Psoas muscle (tissue), 7 donors: ENCODE measurements at regions not wholly inside any gene's neighbourhood (a gene's known extent, or its start where the extent isn't known, plus 50 kb on each side); places are given as distances from the start of the nearest gene placed in this dataset.

Experiments used
- ATAC-seq, 4 donors: fragments of 200-7000 bp; cut with Tn5 transposase; one replicate each; pipeline ENCODE4 v1.9.1; 2020; ENCODE audit warnings: moderate library complexity in 3 of 4, mild to moderate bottlenecking in 2 of 4
- DNase-seq, 2 donors: peaks; one replicate each; pipeline ENCODE4 v3.0.0-alpha.2; 2020
- H3K27ac ChIP-seq: fragments of 200-600 bp; one replicate; pipeline ENCODE4 v1.8.0; 2022
- H3K27me3 ChIP-seq, 3 donors: fragments of 200-600 bp in 1 of 3; one replicate each; pipeline versions ENCODE4 v1.6.1 to v1.8.0; 2013 to 2022; ENCODE audit warnings: low read length in 2 of 3, mild to moderate bottlenecking in 2 of 3, moderate library complexity in 1 of 3; ENCODE audit not compliant: insufficient read depth in 3 of 3
- H3K36me3 ChIP-seq, 2 donors: fragments of 200-600 bp in 1 of 2; one replicate each; pipeline versions ENCODE4 v1.6.1 to v1.8.0; 2013 to 2022; ENCODE audit warnings: low read depth in 1 of 2, mild to moderate bottlenecking in 1 of 2, moderate library complexity in 1 of 2; ENCODE audit not compliant: insufficient read depth in 1 of 2
- H3K4me1 ChIP-seq: fragments of 200-600 bp; one replicate; pipeline ENCODE4 v1.8.0; 2022
- H3K4me3 ChIP-seq: fragments of 200-600 bp; one replicate; pipeline ENCODE4 v1.8.0; 2022; ENCODE audit warnings: mild to moderate bottlenecking
- H3K9me3 ChIP-seq: fragments of 200-600 bp; one replicate; pipeline ENCODE4 v1.8.0; 2022
- WGBS, 3 donors: extraction: QIAGEN DNeasy Blood & Tissue Kit; methylation state at CpG; one replicate each; pipeline versions ENCODE4 v1.1.6 to v1.1.7; 2013; 5-methylcytosine and 5-hydroxymethylcytosine counted together
- intact Hi-C, 2 donors: fragments of 100-400 bp; cut with DNase I; formaldehyde crosslinking; loops; one replicate each; pipeline versions ENCODE4 v1.11.0 to v1.14.2; 2022
- TF ChIP-seq, protein P1 (sequence below): fragments of 200-600 bp; IDR thresholded peaks from one replicate; pipeline ENCODE4 v1.8.0; 2022; ENCODE audit warnings: antibody characterized with exemption
- donor health status: healthy with polysubstance abuse.
- donor health status: DM: no; HTN: no; CAD: no; lungs with moderate emphysema.
- donor health status: Bipolar disorder and iron deficiency.
- donor health status: healthy.
- donor health status: DM: yes; HTN: yes; CAD: no.
- donor health status: DM: no; HTN: no; CAD: no.
- donor health status: DM: yes; HTN: yes; CAD: no.

DNA sequence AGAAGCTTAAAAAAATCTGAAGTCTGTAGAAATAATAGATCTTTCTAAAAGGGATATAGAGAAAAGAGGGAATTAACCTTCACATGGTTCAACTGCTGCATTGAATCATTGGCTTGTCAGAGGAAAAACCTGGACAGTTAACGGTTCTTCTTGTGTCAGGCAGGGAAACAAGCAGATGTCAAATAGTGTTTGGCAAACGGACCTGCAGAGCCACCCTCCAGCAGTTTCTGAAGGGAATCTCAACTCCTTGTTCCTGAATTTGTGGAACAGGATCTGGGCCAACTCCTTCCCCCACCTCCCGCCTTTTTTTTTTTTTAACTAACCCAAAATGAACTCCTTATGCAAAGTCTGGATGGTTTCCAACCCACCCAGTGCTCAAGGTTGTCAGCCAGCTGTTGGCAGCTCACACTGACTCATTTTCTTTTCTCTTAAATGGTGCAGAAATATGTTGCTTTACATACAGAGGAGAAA lies 187.3 kb downstream of the CAND1 start:
- WGBS, 3 donors = 1 to 2% (median 2%) methylated on average over 3 of the region's 3 CpGs
- Histone ChIP-seq H3K36me3 (no peaks in the 10 kb centered on the region), H3K4me1 (peaks cover 28% of the 10 kb centered on the region), H3K27me3 (no peaks in the 10 kb centered on the region), H3K9me3 (no peaks in the 10 kb centered on the region), H3K27ac (peak overlapping the region; percentile 1), H3K4me3 (no peak overlapping the region)
- no peak for ATAC-seq
- intact Hi-C loops = no loop called here
- TF ChIP-seq, protein P1, sequence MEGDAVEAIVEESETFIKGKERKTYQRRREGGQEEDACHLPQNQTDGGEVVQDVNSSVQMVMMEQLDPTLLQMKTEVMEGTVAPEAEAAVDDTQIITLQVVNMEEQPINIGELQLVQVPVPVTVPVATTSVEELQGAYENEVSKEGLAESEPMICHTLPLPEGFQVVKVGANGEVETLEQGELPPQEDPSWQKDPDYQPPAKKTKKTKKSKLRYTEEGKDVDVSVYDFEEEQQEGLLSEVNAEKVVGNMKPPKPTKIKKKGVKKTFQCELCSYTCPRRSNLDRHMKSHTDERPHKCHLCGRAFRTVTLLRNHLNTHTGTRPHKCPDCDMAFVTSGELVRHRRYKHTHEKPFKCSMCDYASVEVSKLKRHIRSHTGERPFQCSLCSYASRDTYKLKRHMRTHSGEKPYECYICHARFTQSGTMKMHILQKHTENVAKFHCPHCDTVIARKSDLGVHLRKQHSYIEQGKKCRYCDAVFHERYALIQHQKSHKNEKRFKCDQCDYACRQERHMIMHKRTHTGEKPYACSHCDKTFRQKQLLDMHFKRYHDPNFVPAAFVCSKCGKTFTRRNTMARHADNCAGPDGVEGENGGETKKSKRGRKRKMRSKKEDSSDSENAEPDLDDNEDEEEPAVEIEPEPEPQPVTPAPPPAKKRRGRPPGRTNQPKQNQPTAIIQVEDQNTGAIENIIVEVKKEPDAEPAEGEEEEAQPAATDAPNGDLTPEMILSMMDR = no peak
- DNase-seq = no peak

DNA sequence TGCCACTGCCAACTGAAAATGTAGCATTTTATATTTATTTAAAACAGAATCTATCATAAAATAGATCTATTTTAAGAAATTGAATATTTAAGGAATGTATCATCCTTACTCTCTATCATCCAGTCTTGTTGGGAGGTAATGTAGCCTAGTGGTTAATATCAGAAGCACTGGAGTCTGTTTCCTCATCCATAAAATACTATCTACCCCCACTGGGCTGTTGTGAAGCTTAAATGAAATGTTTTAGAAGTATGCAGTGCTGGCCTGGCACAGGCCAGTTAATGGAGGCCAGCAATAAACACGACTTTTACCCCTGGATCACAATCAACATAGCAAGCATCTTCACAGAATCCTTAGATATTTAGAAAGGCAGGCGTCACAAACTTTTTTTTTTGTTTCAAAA lies 188.0 kb downstream of the CAND1 start:
- H3K27me3 ChIP-seq = no peaks in the 10 kb centered on the region
- peak overlapping the region; percentile 32 for H3K27ac ChIP-seq
- DNase-seq = no peak
- intact Hi-C loops = no loop called here
- no peak overlapping the region for H3K4me3 ChIP-seq
- H3K9me3 ChIP-seq = no peaks in the 10 kb centered on the region
- TF ChIP-seq, protein P1 = no peak
- ATAC-seq = no peak
- WGBS, 3 donors = 25 to 67% (median 61%) methylated on average over 2 of the region's 2 CpGs
- H3K36me3 ChIP-seq = no peaks in the 10 kb centered on the region
- peaks cover 28% of the 10 kb centered on the region for H3K4me1 ChIP-seq

DNA sequence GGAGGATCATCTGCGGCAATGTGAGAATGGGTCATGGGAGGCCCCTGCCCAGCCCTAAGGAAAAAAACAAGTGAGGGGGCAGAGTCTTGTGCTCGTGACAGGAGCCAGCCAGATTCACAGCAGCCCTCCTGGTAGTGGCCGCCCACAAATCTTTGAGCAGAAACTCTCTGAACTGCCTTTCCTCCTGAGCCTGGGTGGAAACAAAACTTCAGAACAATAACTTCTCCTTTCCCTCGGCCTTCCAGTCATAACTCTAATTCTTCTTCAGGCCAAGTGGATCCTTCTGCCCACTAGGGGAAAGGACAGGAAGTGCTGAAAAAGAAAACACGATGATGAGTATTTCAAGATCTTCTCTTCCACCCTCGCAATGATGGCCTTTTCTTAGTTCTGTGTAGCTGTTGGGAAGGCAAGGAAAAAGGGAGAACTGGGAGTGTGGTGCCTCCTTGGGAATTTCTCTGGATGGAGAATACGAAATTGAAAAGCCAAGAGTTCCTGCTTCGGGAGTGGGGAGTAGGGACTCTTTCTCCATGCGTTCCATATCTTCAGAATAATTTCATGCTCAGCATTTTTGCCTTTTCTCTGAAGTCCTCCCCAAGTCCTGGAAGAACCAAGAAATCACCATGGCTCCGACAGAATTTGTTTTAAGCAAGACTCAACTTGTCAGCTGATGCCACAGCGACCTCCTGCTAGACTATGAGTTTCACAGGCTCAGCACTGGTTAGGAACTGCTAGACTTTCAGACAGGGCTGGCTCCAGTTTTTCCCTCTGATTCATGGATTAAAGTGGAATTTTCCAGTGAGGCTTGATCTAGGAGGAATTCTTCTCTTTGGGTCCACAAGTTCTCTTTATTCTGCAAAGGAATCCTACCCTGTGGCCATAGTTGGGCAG lies 188.9 kb downstream of the CAND1 start:
- peak overlapping the region; percentile 32 for H3K27ac ChIP-seq
- no peak overlapping the region for H3K4me3 ChIP-seq
- WGBS, 3 donors = 45 to 68% (median 63%) methylated on average over 11 of the region's 11 CpGs
- ATAC-seq (peak in 3 of 4 donors; percentile 35 to 45 (median 36)), DNase-seq (no peak)
- TF ChIP-seq, protein P1 = peak; percentile 36
- H3K9me3 ChIP-seq = no peaks in the 10 kb centered on the region
- H3K4me1 ChIP-seq = peaks cover 34% of the 10 kb centered on the region
- H3K36me3 ChIP-seq = no peaks in the 10 kb centered on the region
- no peaks in the 10 kb centered on the region for H3K27me3 ChIP-seq
- intact Hi-C loops = no loop called here

DNA sequence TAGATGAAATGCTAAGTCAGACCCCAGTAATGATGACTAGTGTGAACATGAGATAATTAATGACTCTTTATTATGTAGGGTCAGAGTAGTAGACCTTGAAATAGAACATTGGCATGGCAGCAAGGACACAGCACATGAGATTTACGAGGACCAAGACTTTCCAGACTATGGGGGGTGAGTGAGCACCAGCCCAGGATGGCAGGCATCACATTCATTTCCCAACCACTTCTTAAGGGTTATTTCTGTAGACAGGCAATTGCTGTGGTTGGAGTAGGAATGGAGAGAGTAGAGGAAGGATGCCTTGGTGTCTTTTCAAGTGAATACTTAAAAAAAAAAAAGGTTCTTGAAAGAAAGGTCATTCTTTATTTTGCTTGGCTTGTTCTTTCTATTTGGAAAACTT lies 189.4 kb upstream of the DYRK2 start:
- ATAC-seq (peak in 3 of 4 donors; percentile 84 to 95 (median 94)), DNase-seq (peak in 1 of 2 donors; percentile 56)
- peaks cover 34% of the 10 kb centered on the region for H3K4me1 ChIP-seq
- H3K4me3 ChIP-seq = no peak overlapping the region
- H3K9me3 ChIP-seq = no peaks in the 10 kb centered on the region
- intact Hi-C loops = no loop called here
- 18 to 33% (median 26%) methylated on average over 1 of the region's 1 CpG for WGBS, 3 donors
- no peaks in the 10 kb centered on the region for H3K36me3 ChIP-seq
- TF ChIP-seq, protein P1 = no peak
- peak overlapping the region; percentile 64 for H3K27ac ChIP-seq
- H3K27me3 ChIP-seq = no peaks in the 10 kb centered on the region
